ENCODE measurements at regions not wholly inside any gene's neighbourhood (a gene's known extent, or its start where the extent isn't known, plus 50 kb on each side); places are given as distances from the start of the nearest gene placed in this dataset.
"Not testable (repeated sequence)": the region's sequence is repeated elsewhere in the genome, so short reads cannot be mapped to it uniquely, and the experiment has no call there.

- not testable (repeated sequence) for DNase-seq (ENCODE audit: low read depth, low spot score); H3K9me3 ChIP-seq (ENCODE audit: control insufficient read depth, insufficient read depth, low read length); H3K27ac ChIP-seq (ENCODE audit: low read length); H3K36me3 ChIP-seq (ENCODE audit: control insufficient read depth, insufficient read depth, low read length); H3K4me3 ChIP-seq (ENCODE audit: low read length); H3K27me3 ChIP-seq (ENCODE audit: control insufficient read depth, insufficient read depth, low read length); H3K4me1 ChIP-seq (ENCODE audit: control insufficient read depth, insufficient read depth, low read length)
- WGBS (ENCODE audit: insufficient coverage, insufficient read length): no CpG with 5 or more reads among the region's 6 CpGs
Measured at GRCh38 chr16:10272250-10272854, 90.1 kb upstream of the GRIN2A start.

- H3K4me3 ChIP-seq (ENCODE audit: low read length); DNase-seq (ENCODE audit: low read depth, low spot score): not testable (repeated sequence)
Measured at GRCh38 chr16:10275214-10275996, 93.2 kb upstream of the GRIN2A start.

GRCh38 chr16:10277597-10277996 lies 95.4 kb upstream of the GRIN2A start:
- Histone ChIP-seq H3K4me1 (ENCODE audit: control insufficient read depth, insufficient read depth, low read length) (no peaks in the 10 kb centered on the region), H3K9me3 (ENCODE audit: control insufficient read depth, insufficient read depth, low read length) (peaks cover 2% of the 10 kb centered on the region), H3K27me3 (ENCODE audit: control insufficient read depth, insufficient read depth, low read length) (no peaks in the 10 kb centered on the region), H3K36me3 (ENCODE audit: control insufficient read depth, insufficient read depth, low read length) (no peaks in the 10 kb centered on the region), H3K27ac (ENCODE audit: low read length) (no peak overlapping the region), H3K4me3 (ENCODE audit: low read length) (no peak overlapping the region)
- WGBS (ENCODE audit: insufficient coverage, insufficient read length): no CpG with 5 or more reads among the region's 18 CpGs
- DNase-seq (ENCODE audit: low read depth, low spot score): no peak

More at GRCh38 chr16:10275214-10275996, 93.2 kb upstream of the GRIN2A start:
- not testable (repeated sequence) for H3K9me3 ChIP-seq (ENCODE audit: control insufficient read depth, insufficient read depth, low read length); H3K27me3 ChIP-seq (ENCODE audit: control insufficient read depth, insufficient read depth, low read length); H3K27ac ChIP-seq (ENCODE audit: low read length); H3K36me3 ChIP-seq (ENCODE audit: control insufficient read depth, insufficient read depth, low read length); H3K4me1 ChIP-seq (ENCODE audit: control insufficient read depth, insufficient read depth, low read length)
- WGBS (ENCODE audit: insufficient coverage, insufficient read length): no CpG with 5 or more reads among the region's 13 CpGs

GRCh38 chr16:10280262-10281170 lies 98.3 kb upstream of the GRIN2A start:
- no peaks in the 10 kb centered on the region for H3K4me1 ChIP-seq (ENCODE audit: control insufficient read depth, insufficient read depth, low read length)
- DNase-seq (ENCODE audit: low read depth, low spot score): no peak
- H3K9me3 ChIP-seq (ENCODE audit: control insufficient read depth, insufficient read depth, low read length): peaks cover 2% of the 10 kb centered on the region; the same call in 1 of the 2 replicates
- no CpG with 5 or more reads among the region's 11 CpGs for WGBS (ENCODE audit: insufficient coverage, insufficient read length)
- H3K27ac ChIP-seq (ENCODE audit: low read length): no peak overlapping the region
- H3K4me3 ChIP-seq (ENCODE audit: low read length): no peak overlapping the region
- H3K36me3 ChIP-seq (ENCODE audit: control insufficient read depth, insufficient read depth, low read length): no peaks in the 10 kb centered on the region
- H3K27me3 ChIP-seq (ENCODE audit: control insufficient read depth, insufficient read depth, low read length): no peaks in the 10 kb centered on the region

- Histone ChIP-seq H3K36me3 (ENCODE audit: control insufficient read depth, insufficient read depth, low read length) (no peaks in the 10 kb centered on the region), H3K9me3 (ENCODE audit: control insufficient read depth, insufficient read depth, low read length) (peaks cover 2% of the 10 kb centered on the region; the same call in 1 of the 2 replicates), H3K27ac (ENCODE audit: low read length) (no peak overlapping the region), H3K27me3 (ENCODE audit: control insufficient read depth, insufficient read depth, low read length) (no peaks in the 10 kb centered on the region), H3K4me1 (ENCODE audit: control insufficient read depth, insufficient read depth, low read length) (no peaks in the 10 kb centered on the region), H3K4me3 (ENCODE audit: low read length) (no peak overlapping the region)
- no CpG with 5 or more reads among the region's 3 CpGs for WGBS (ENCODE audit: insufficient coverage, insufficient read length)
- DNase-seq (ENCODE audit: low read depth, low spot score): no peak
Measured at GRCh38 chr16:10282367-10282766, 100.1 kb upstream of the GRIN2A start.

GRCh38 chr16:10283246-10283645 lies 101.0 kb upstream of the GRIN2A start:
- H3K27ac ChIP-seq (ENCODE audit: low read length); H3K9me3 ChIP-seq (ENCODE audit: control insufficient read depth, insufficient read depth, low read length); H3K36me3 ChIP-seq (ENCODE audit: control insufficient read depth, insufficient read depth, low read length); H3K4me1 ChIP-seq (ENCODE audit: control insufficient read depth, insufficient read depth, low read length); DNase-seq (ENCODE audit: low read depth, low spot score); H3K4me3 ChIP-seq (ENCODE audit: low read length); H3K27me3 ChIP-seq (ENCODE audit: control insufficient read depth, insufficient read depth, low read length): not testable (repeated sequence)
- no CpG with 5 or more reads among the region's 8 CpGs for WGBS (ENCODE audit: insufficient coverage, insufficient read length)

GRCh38 chr16:10290467-10291105 lies 95.3 kb upstream of the ATF7IP2 start:
- H3K27ac ChIP-seq (ENCODE audit: low read length); H3K36me3 ChIP-seq (ENCODE audit: control insufficient read depth, insufficient read depth, low read length); H3K27me3 ChIP-seq (ENCODE audit: control insufficient read depth, insufficient read depth, low read length); H3K4me3 ChIP-seq (ENCODE audit: low read length); DNase-seq (ENCODE audit: low read depth, low spot score); H3K4me1 ChIP-seq (ENCODE audit: control insufficient read depth, insufficient read depth, low read length); H3K9me3 ChIP-seq (ENCODE audit: control insufficient read depth, insufficient read depth, low read length): not testable (repeated sequence)
- WGBS (ENCODE audit: insufficient coverage, insufficient read length): no CpG with 5 or more reads among the region's 2 CpGs

GRCh38 chr16:10292197-10292596 lies 93.7 kb upstream of the ATF7IP2 start:
- no CpG with 5 or more reads among the region's 9 CpGs for WGBS (ENCODE audit: insufficient coverage, insufficient read length)

GRCh38 chr16:10292976-10293375 lies 92.9 kb upstream of the ATF7IP2 start:
- not testable (repeated sequence) for H3K27me3 ChIP-seq (ENCODE audit: control insufficient read depth, insufficient read depth, low read length); H3K27ac ChIP-seq (ENCODE audit: low read length); DNase-seq (ENCODE audit: low read depth, low spot score); H3K36me3 ChIP-seq (ENCODE audit: control insufficient read depth, insufficient read depth, low read length); H3K9me3 ChIP-seq (ENCODE audit: control insufficient read depth, insufficient read depth, low read length); H3K4me3 ChIP-seq (ENCODE audit: low read length); H3K4me1 ChIP-seq (ENCODE audit: control insufficient read depth, insufficient read depth, low read length)
- WGBS (ENCODE audit: insufficient coverage, insufficient read length): no CpG with 5 or more reads among the region's 5 CpGs

More at GRCh38 chr16:10292197-10292596, 93.7 kb upstream of the ATF7IP2 start:
- not testable (repeated sequence) for H3K36me3 ChIP-seq (ENCODE audit: control insufficient read depth, insufficient read depth, low read length); H3K4me1 ChIP-seq (ENCODE audit: control insufficient read depth, insufficient read depth, low read length); H3K27ac ChIP-seq (ENCODE audit: low read length); H3K9me3 ChIP-seq (ENCODE audit: control insufficient read depth, insufficient read depth, low read length); H3K27me3 ChIP-seq (ENCODE audit: control insufficient read depth, insufficient read depth, low read length); DNase-seq (ENCODE audit: low read depth, low spot score); H3K4me3 ChIP-seq (ENCODE audit: low read length)

- not testable (repeated sequence) for DNase-seq (ENCODE audit: low read depth, low spot score); H3K4me1 ChIP-seq (ENCODE audit: control insufficient read depth, insufficient read depth, low read length); H3K4me3 ChIP-seq (ENCODE audit: low read length); H3K9me3 ChIP-seq (ENCODE audit: control insufficient read depth, insufficient read depth, low read length); H3K27me3 ChIP-seq (ENCODE audit: control insufficient read depth, insufficient read depth, low read length); H3K27ac ChIP-seq (ENCODE audit: low read length); H3K36me3 ChIP-seq (ENCODE audit: control insufficient read depth, insufficient read depth, low read length)
- WGBS (ENCODE audit: insufficient coverage, insufficient read length): no CpG with 5 or more reads among the region's 3 CpGs
Measured at GRCh38 chr16:10294153-10294552, 91.7 kb upstream of the ATF7IP2 start.

Measured in iPS DF 6.9 (cell line).